Ovary (tissue), 3 donors: ENCODE measurements at regions not wholly inside any gene's neighbourhood (a gene's known extent, or its start where the extent isn't known, plus 50 kb on each side); places are given as distances from the start of the nearest gene placed in this dataset.

ENCODE experiments used
- CTCF ChIP-seq, 3 donors: fragments of 450-650 bp in 2 of 3; fragments of 200-600 bp in 1 of 3; IDR thresholded peaks; one replicate each; pipeline versions ENCODE4 v1.5.1 to v1.8.0; 2016 to 2022; ENCODE audit warnings: antibody characterized with exemption in 3 of 3, mild to moderate bottlenecking in 1 of 3
- POLR2A ChIP-seq: fragments of 450-650 bp; IDR thresholded peaks from one replicate; pipeline ENCODE4 v1.6.1; 2017; ENCODE audit warnings: antibody characterized with exemption, mild to moderate bottlenecking, moderate library complexity
- donor health status: DM: no; HTN: no; CAD: no.

- TF ChIP-seq POLR2A (no peak), CTCF (IDR thresholded peaks at IDR 0.05) (no peak)
These were observed 888.8 kb downstream of the CDH18 start for GRCh38 chr5:19099195-19099594.
